PC-9 (cell line): ENCODE measurements at regions not wholly inside any gene's neighbourhood (a gene's known extent, or its start where the extent isn't known, plus 50 kb on each side); places are given as distances from the start of the nearest gene placed in this dataset.

ENCODE experiments used
- EZH2 ChIP-seq: fragments of 200-600 bp; sonication (generic); IDR thresholded peaks from 2 replicates; pipeline ENCODE4 v1.8.0; 2017; ENCODE audit warnings: antibody characterized with exemption, low read depth
- TF ChIP-seq, protein P1 (sequence below): fragments of 200-600 bp; sonication (generic); conservative IDR thresholded peaks from 2 replicates; pipeline ENCODE4 v1.6.1; 2017; ENCODE audit warnings: mixed run types, antibody characterized with exemption, mild to moderate bottlenecking, moderate library complexity

DNA sequence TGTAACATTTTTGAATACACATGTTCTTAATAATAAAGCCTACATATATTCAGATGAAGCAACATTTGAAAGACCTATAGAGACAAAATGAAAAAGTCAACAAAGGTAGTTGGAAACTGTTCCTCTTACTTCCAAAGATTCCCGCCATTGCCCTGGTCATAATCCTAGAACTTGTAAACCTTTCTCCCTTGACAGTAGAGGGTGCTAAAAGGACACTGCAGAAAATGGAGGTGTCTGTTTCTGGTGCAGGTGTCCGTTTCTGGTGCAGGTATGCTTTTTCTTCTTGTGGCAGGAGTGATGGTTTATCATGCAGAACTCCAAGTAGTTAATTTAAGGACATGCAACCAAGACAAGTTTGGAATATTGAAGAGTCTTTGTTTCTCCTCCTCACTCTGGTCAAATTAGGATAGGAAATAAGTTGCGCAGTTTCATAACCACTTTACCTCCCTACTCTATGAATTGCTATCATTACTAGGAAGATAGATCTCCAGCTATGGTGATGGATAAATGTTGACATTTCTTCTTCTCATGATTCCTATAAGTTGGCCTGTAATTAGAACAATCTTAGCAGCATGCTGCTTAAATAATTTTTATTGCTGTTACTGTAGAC is 56.0 kb upstream of the FAM174A start:
- TF ChIP-seq EZH2: no peak
- TF ChIP-seq, protein P1, sequence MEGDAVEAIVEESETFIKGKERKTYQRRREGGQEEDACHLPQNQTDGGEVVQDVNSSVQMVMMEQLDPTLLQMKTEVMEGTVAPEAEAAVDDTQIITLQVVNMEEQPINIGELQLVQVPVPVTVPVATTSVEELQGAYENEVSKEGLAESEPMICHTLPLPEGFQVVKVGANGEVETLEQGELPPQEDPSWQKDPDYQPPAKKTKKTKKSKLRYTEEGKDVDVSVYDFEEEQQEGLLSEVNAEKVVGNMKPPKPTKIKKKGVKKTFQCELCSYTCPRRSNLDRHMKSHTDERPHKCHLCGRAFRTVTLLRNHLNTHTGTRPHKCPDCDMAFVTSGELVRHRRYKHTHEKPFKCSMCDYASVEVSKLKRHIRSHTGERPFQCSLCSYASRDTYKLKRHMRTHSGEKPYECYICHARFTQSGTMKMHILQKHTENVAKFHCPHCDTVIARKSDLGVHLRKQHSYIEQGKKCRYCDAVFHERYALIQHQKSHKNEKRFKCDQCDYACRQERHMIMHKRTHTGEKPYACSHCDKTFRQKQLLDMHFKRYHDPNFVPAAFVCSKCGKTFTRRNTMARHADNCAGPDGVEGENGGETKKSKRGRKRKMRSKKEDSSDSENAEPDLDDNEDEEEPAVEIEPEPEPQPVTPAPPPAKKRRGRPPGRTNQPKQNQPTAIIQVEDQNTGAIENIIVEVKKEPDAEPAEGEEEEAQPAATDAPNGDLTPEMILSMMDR: peak; percentile 64
